Caco-2 (cell line): ENCODE measurements at regions not wholly inside any gene's neighbourhood (a gene's known extent, or its start where the extent isn't known, plus 50 kb on each side); places are given as distances from the start of the nearest gene placed in this dataset.

ENCODE experiments used
- BruUV-seq: library from RNA; stranded (reverse); fragments of 400-500 nt; replicated peaks from 2 replicates; lab custom pipeline; 2021; lab: Mats Ljungman, UMichigan
- CTCF ChIA-PET: fragments of 300-600 bp; sonication (Branson Sonifier 250); formaldehyde crosslinking; loops from one replicate; lab custom pipeline; 2022; ENCODE audit warnings: antibody characterized with exemption; lab: Charles Lee
- POLR2A ChIA-PET: fragments of 300-600 bp; sonication (Branson Sonifier 250); formaldehyde crosslinking; loops from one replicate; lab custom pipeline; 2022; ENCODE audit warnings: antibody characterized with exemption; lab: Charles Lee
- DNase-seq, 2 experiments: peaks; one replicate each; pipeline versions ENCODE4 v3.0.0 to v3.0.0-alpha.2; 2020 to 2022
- H3K27me3 ChIP-seq: replicated peaks from 2 replicates; pipeline ENCODE4 v1.6.0; 2011; ENCODE audit warnings: low read length; ENCODE audit not compliant: control insufficient read depth, insufficient read depth
- H3K36me3 ChIP-seq: 2 replicates; pipeline ENCODE4 v1.5.1; 2011; ENCODE audit warnings: low read length; ENCODE audit not compliant: control insufficient read depth, insufficient read depth
- H3K4me1 ChIP-seq: fragments of 250-450 bp; sonication (Bioruptor Pico); 2 replicates; pipeline ENCODE4 v1.5.1; 2020; ENCODE audit warnings: mild to moderate bottlenecking
- H3K4me3 ChIP-seq: 2 replicates; pipeline ENCODE4 v1.5.1; 2011; ENCODE audit warnings: low read depth, mild to moderate bottlenecking, control low read depth, low read length
- H3K9me3 ChIP-seq: fragments of 250-450 bp; sonication (Bioruptor Pico); 2 replicates; pipeline ENCODE4 v1.5.1; 2020; ENCODE audit warnings: mild to moderate bottlenecking, moderate library complexity
- H3K27ac Mint-ChIP-seq: one replicate; pipeline ENCODE4 v1.8.0; 2022; ENCODE audit warnings: mixed read lengths; ENCODE audit not compliant: unreplicated experiment
- H3K27me3 Mint-ChIP-seq: one replicate; pipeline ENCODE4 v1.8.0; 2022; ENCODE audit warnings: mixed read lengths; ENCODE audit not compliant: insufficient read depth, unreplicated experiment
- H3K36me3 Mint-ChIP-seq: one replicate; pipeline ENCODE4 v1.8.0; 2022; ENCODE audit warnings: mild to moderate bottlenecking, mixed read lengths; ENCODE audit not compliant: insufficient read depth, unreplicated experiment
- H3K4me1 Mint-ChIP-seq: one replicate; pipeline ENCODE4 v1.8.0; 2022; ENCODE audit warnings: low read depth, mixed read lengths; ENCODE audit not compliant: unreplicated experiment
- H3K4me3 Mint-ChIP-seq: one replicate; pipeline ENCODE4 v1.8.0; 2022; ENCODE audit warnings: mild to moderate bottlenecking, moderate library complexity, mixed read lengths; ENCODE audit not compliant: unreplicated experiment
- H3K9me3 Mint-ChIP-seq: one replicate; pipeline ENCODE4 v1.8.0; 2022; ENCODE audit warnings: mixed read lengths; ENCODE audit not compliant: unreplicated experiment
- intact Hi-C: fragments of 100-400 bp; cut with micrococcal nuclease; formaldehyde crosslinking; loops from one replicate; pipeline ENCODE4 v1.10.0; 2022; ENCODE audit not compliant: unreplicated experiment
- TF ChIP-seq, protein P1 (sequence below), 2 experiments: fragments of 200-600 bp in 1 of 2; IDR thresholded peaks; 1 replicate in 1 of 2; 2 replicates in 1 of 2; pipeline versions ENCODE4 v1.5.1 to v1.8.0; 2011 to 2022; ENCODE audit warnings: antibody characterized with exemption in 1 of 2, control low read depth in 1 of 2, inconsistent platforms in 1 of 2, low read depth in 1 of 2, low read length in 1 of 2, mild to moderate bottlenecking in 1 of 2, moderate library complexity in 1 of 2; ENCODE audit not compliant: insufficient read depth in 1 of 2, severe bottlenecking in 1 of 2, unreplicated experiment in 1 of 2

- POLR2A ChIA-PET, result no interaction called here
- no peak for DNase-seq
- Mint-ChIP-seq H3K27ac (no peak overlapping the region), H3K36me3 (no peaks in the 10 kb centered on the region), H3K4me1 (no peaks in the 10 kb centered on the region), H3K4me3 (no peak overlapping the region), H3K9me3 (no peaks in the 10 kb centered on the region), H3K27me3 (peaks cover 7% of the 10 kb centered on the region)
- CTCF ChIA-PET, result no interaction called here
- Histone ChIP-seq H3K4me3 (no peak overlapping the region), H3K9me3 (no peaks in the 10 kb centered on the region), H3K4me1 (peaks cover under 1% of the 10 kb centered on the region), H3K27me3 (no peaks in the 10 kb centered on the region), H3K36me3 (no peaks in the 10 kb centered on the region)
- TF ChIP-seq, protein P1, sequence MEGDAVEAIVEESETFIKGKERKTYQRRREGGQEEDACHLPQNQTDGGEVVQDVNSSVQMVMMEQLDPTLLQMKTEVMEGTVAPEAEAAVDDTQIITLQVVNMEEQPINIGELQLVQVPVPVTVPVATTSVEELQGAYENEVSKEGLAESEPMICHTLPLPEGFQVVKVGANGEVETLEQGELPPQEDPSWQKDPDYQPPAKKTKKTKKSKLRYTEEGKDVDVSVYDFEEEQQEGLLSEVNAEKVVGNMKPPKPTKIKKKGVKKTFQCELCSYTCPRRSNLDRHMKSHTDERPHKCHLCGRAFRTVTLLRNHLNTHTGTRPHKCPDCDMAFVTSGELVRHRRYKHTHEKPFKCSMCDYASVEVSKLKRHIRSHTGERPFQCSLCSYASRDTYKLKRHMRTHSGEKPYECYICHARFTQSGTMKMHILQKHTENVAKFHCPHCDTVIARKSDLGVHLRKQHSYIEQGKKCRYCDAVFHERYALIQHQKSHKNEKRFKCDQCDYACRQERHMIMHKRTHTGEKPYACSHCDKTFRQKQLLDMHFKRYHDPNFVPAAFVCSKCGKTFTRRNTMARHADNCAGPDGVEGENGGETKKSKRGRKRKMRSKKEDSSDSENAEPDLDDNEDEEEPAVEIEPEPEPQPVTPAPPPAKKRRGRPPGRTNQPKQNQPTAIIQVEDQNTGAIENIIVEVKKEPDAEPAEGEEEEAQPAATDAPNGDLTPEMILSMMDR (IDR thresholded peaks at IDR 0.05; ENCODE audit: insufficient read depth in 1 of 2, low read depth in 1 of 2, low read length in 1 of 2, severe bottlenecking in 1 of 2, unreplicated experiment in 1 of 2), result no peak
- no TSS peak for BruUV-seq
- intact Hi-C loops, result no loop called here
Measured at GRCh38 chr5:148920646-148921288, 94.4 kb downstream of the ADRB2 start.

- intact Hi-C loops, result no loop called here
- Histone ChIP-seq H3K27me3 (no peaks in the 10 kb centered on the region), H3K36me3 (no peaks in the 10 kb centered on the region), H3K4me1 (no peaks in the 10 kb centered on the region; the same call in 1 of the 2 replicates), H3K9me3 (no peaks in the 10 kb centered on the region), H3K4me3 (no peak overlapping the region)
- H3K27ac Mint-ChIP-seq, result no peak overlapping the region
- TF ChIP-seq, protein P1 (IDR thresholded peaks at IDR 0.05; ENCODE audit: insufficient read depth in 1 of 2, low read depth in 1 of 2, low read length in 1 of 2, severe bottlenecking in 1 of 2, unreplicated experiment in 1 of 2), result no peak
- no peaks in the 10 kb centered on the region for H3K9me3 Mint-ChIP-seq
- H3K4me3 Mint-ChIP-seq, result no peak overlapping the region
- no peaks in the 10 kb centered on the region for H3K36me3 Mint-ChIP-seq
- ChIA-PET POLR2A (no interaction called here), CTCF (no interaction called here)
- H3K27me3 Mint-ChIP-seq, result peaks cover 7% of the 10 kb centered on the region
- DNase-seq, result no peak
- no TSS peak for BruUV-seq
- no peaks in the 10 kb centered on the region for H3K4me1 Mint-ChIP-seq
Measured at GRCh38 chr5:148921350-148921749, 94.9 kb downstream of the ADRB2 start.

DNA sequence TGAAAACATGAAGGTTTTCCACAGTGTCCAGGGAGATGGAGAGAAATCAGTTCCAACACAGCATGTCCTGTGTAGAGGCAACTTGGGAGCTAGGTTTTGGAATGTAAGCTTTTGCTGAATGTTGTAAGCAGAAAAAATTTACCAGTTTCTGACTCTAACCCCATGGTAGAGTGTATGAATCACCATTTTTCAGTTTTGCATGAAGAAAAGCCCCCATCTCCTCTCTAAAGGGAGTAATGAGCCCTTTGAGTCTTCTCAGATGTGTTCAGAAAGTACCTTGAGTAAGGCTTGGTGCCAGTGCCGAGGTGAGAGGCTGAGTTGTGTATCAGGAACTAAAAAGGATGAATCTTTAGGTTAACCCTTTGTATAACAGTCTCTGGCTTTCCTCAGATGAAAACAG, 96.2 kb downstream of the ADRB2 start:
- Histone ChIP-seq H3K9me3 (no peaks in the 10 kb centered on the region), H3K36me3 (no peaks in the 10 kb centered on the region), H3K4me1 (no peaks in the 10 kb centered on the region), H3K27me3 (no peaks in the 10 kb centered on the region), H3K4me3 (no peak overlapping the region)
- CTCF ChIA-PET, result interaction anchor here (0.7 kb wide), 1 partner anchor 192 kb away, joined by 3 read pairs; no protein-coding TSS in a partner anchor
- no peak for DNase-seq
- intact Hi-C loops, result no loop called here
- Mint-ChIP-seq H3K4me1 (no peaks in the 10 kb centered on the region), H3K9me3 (no peaks in the 10 kb centered on the region), H3K27ac (no peak overlapping the region), H3K4me3 (no peak overlapping the region), H3K36me3 (no peaks in the 10 kb centered on the region), H3K27me3 (peaks cover 11% of the 10 kb centered on the region)
- TF ChIP-seq, protein P1 (IDR thresholded peaks at IDR 0.05; ENCODE audit: insufficient read depth in 1 of 2, low read depth in 1 of 2, low read length in 1 of 2, severe bottlenecking in 1 of 2, unreplicated experiment in 1 of 2), result no peak
- no TSS peak for BruUV-seq
- POLR2A ChIA-PET, result no interaction called here
